TTC549 (cell line): ENCODE measurements at regions not wholly inside any gene's neighbourhood (a gene's known extent, or its start where the extent isn't known, plus 50 kb on each side); places are given as distances from the start of the nearest gene placed in this dataset.
"Not testable (repeated sequence)": the region's sequence is repeated elsewhere in the genome, so short reads cannot be mapped to it uniquely, and the experiment has no call there.

ENCODE experiments used
- FAIRE-seq: peaks from 2 replicates; lab custom pipeline; 2012; peaks lifted over from hg19 to GRCh38; lab: Jason Lieb, UNC

- no peak for FAIRE-seq
These were observed 350.7 kb downstream of the NSUN3 start for GRCh38 chr3:94413336-94414108.

GRCh38 chr3:94414418-94414817 is 351.6 kb downstream of the NSUN3 start:
- FAIRE-seq: no peak

GRCh38 chr3:94416768-94417167 is 353.9 kb downstream of the NSUN3 start:
- no peak for FAIRE-seq

DNA sequence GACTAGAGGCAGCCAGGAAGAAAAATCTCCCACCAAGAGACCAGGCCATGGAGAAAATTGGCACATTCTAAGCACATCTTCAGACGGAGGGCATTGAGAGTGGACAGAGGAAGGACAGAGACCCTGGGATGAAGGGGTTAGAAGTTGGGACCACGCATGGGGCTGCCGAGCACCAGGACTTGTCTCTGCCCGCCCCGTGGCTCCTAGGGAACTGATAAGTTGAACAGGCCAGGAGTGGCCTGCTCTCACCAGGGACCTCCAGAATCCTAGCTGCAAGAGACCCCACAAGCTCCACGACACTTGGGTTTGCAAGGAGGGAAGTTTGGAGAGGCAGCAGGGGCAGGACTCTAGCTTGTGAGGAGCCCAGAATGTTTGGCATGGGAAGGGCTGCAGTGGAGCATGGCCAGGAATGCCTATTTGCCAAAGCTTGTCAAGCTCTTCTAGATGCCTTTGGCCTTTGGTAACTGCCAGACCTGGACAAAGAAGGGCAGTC is 355.1 kb downstream of the NSUN3 start:
- no peak for FAIRE-seq

- no peak for FAIRE-seq
These were observed 358.1 kb downstream of the NSUN3 start for GRCh38 chr3:94420931-94421330.

DNA sequence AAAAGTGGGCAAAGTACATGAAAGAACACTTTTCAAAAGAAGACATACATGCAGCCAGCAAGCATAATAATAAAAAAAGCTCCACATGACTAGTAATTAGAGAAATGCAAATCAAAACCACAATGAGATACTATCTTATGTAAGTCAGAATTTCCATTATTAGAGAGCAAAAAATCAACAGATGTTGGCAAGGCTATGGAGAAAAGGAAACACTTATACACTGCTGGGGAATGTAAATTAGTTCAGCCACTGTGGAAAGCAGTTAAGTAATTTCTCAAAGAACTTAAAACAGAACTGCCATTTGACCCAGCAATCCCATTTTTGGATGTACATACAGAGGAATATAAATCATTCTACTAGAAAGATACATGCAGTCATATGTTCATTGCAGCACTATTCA is 360.7 kb downstream of the NSUN3 start:
- FAIRE-seq: no peak

DNA sequence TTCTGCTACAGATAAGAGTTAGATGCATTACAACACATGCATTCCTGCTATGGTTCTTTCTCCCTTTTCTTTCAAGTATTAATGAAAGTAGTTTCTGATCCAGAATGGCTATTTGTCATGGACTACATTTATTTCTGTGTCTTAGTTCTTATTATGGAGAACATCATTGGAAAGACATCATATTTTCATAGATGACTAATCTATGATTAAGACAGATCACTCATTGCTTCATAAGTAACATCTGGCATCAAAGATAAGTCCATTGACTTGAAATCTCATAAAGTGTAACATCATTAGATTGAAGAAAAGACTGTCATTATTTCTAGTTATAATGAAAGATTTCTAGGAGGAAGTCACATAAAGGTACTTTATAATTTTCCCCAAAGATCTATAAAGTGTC is 366.7 kb downstream of the NSUN3 start:
- no peak for FAIRE-seq

- FAIRE-seq: no peak
These were observed 369.2 kb downstream of the NSUN3 start for GRCh38 chr3:94431876-94432570.

GRCh38 chr3:94433811-94434210 is 370.9 kb downstream of the NSUN3 start:
- FAIRE-seq: no peak

DNA sequence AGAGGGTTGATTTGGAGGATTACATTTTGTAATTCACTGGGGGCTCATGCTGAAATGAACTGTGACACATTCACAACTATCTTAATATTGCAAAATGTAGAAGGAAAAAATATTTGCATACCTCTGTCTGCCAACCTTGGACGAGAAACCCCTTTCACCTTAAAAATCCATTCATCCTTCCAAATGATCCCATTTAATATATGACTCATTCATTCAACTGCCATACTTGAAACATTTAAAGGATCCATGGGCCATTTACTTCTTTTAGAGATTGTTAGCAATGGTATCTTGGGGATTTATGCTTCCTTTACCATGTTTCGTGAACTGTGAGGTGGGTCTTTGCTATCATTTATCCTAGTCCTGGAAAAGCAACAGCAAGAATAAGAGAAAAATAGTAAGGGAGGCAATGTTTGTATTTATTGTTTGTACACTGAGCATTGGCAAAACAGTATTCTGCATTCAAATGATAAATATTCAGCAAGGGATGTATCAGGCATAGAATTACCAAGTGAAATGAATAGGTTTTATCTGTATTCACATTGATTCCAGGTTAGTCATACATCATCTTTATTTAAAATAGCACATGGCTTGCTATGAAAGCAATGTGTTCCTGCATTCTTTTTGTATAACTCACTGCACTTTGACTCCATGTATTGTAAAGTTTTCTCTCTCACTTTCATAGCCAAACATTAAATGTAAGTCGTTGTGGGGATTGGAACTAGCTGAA is 378.1 kb downstream of the NSUN3 start:
- no peak for FAIRE-seq

- FAIRE-seq: no peak
These were observed 378.6 kb downstream of the NSUN3 start for GRCh38 chr3:94441494-94441847.

DNA sequence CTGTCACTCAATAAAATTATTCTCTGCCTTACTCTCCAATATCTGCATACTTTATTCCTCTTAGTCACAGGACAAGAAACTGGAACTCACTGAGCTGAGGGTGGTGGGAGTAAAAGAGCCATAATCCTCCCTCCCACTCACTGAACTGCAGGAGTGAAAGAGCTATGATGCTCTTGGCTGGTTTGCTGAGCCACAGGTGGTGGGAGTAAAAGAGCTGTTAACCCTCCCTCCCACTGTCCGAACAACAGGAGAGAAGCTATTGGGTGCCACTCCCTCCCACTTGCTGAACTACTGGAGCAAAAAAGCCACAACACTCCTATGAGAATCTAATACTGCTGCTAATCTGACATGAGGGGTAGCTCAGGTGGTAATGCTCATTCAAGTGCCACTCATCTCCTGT is 391.0 kb downstream of the NSUN3 start:
- no peak for FAIRE-seq

DNA sequence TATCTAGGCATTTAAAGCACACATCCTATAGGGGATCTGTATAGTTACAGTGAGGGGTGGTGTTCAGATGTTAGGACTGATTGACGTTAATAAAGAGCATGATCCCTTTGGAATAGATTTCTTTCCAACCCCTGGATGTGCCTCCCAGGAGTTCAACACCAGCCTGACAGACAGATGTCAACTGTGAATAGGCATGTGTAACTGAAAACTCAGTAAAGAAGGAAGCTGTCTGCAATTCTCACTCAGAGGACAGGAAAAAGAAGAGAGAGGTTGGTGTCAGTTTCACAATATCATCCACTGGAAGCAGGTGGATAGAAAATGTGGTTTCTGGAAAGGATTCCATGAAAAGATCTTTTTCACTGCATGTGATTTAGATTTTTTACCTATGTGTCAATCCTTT is 396.3 kb downstream of the NSUN3 start:
- FAIRE-seq: no peak

- no peak for FAIRE-seq
These were observed 398.1 kb downstream of the NSUN3 start for GRCh38 chr3:94460931-94461330.

GRCh38 chr3:94462931-94463330 is 400.1 kb downstream of the NSUN3 start:
- no peak for FAIRE-seq

GRCh38 chr3:94472511-94472910 is 409.6 kb downstream of the NSUN3 start:
- no peak for FAIRE-seq

GRCh38 chr3:94481226-94481898 is 418.5 kb downstream of the NSUN3 start:
- no peak for FAIRE-seq

- no peak for FAIRE-seq
These were observed 419.8 kb downstream of the NSUN3 start for GRCh38 chr3:94482686-94483085.

DNA sequence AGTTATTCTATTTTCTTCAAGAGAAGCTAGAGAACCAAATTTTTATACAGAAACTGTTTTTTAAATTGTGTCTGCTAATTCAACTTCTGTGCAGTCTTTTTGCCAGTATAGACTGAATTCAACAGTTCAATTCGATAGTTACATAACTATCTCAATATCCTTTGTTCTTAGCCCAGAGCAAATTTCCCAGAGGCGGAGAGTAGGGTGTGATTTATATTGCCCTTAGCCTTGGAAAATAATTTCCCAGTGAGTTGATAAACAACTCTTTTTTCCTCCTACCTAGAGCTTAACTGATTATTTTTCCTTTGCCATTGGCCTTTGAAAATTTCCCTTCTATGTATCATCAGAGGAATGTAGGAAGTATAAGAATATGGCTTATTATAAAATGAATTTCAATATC is 420.5 kb downstream of the NSUN3 start:
- FAIRE-seq: no peak

DNA sequence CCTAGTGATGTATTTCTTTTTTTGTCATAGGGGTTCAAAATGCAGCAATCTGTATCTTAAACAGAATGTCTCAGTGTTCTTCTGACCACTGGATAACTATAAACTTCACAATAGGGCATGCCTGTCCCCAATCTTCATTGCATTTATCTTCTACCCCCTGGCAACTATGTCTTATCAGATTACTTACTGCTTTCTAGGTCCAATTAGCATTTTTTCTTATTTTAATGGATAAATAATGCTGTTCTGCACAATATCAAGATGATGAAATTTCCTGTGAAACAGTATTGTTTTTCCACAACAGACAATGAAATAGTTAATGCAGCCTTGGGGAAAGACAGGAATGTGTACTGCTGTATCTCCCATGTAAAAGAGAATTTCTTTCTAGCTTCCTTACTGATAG is 432.1 kb downstream of the NSUN3 start:
- no peak for FAIRE-seq

DNA sequence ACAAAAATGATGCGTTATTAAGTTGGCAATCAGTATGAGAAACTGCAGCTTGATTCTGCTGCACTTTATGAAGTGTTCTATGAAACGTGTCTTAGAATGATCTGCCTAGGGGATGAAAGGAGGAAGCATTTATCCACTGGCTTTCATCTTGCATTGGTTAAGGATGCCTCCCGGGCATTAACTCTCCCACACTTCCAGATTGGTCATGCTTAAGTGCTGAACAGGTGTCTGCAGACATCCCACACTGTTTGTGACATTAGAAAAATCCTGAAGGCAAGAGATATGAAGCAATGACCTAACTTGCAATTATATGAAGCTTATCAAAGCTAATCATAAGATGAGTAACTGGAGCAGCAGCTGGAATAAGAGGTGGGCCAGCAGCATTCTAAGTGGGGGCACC is 437.3 kb downstream of the NSUN3 start:
- no peak for FAIRE-seq

- FAIRE-seq: not testable (repeated sequence)
These were observed 444.5 kb downstream of the NSUN3 start for GRCh38 chr3:94507354-94507753.

GRCh38 chr3:94512876-94513275 is 450.0 kb downstream of the NSUN3 start:
- no peak for FAIRE-seq
